ENCODE measurements at regions not wholly inside any gene's neighbourhood (a gene's known extent, or its start where the extent isn't known, plus 50 kb on each side); places are given as distances from the start of the nearest gene placed in this dataset.
A peak's percentile ranks its signal among the peaks of the same experiment; 100 is the strongest.

DNA sequence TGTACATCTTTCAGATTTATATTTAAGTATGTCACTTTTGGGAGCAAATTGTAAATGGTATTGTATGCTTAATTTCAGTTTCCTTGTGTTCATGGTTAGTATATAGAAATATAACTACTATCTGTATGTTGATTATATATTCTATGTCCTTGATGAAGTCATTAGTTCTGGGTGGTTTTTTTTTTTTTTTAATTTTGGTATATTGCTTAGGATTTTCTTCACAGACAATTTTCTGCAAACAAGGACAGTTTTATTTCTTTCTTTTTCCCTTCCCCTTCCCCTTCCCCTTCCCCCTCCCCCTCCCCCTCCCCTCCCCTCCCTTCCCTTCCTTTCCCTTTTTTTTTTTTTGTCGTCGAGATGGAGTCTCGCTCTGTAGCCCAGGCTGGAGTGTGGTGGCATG lies 430.0 kb downstream of the TYW1 start:
- no peak for DNase-seq

GRCh38 chr7:67429735-67430134 lies 433.1 kb downstream of the TYW1 start:
- DNase-seq = no peak

DNA sequence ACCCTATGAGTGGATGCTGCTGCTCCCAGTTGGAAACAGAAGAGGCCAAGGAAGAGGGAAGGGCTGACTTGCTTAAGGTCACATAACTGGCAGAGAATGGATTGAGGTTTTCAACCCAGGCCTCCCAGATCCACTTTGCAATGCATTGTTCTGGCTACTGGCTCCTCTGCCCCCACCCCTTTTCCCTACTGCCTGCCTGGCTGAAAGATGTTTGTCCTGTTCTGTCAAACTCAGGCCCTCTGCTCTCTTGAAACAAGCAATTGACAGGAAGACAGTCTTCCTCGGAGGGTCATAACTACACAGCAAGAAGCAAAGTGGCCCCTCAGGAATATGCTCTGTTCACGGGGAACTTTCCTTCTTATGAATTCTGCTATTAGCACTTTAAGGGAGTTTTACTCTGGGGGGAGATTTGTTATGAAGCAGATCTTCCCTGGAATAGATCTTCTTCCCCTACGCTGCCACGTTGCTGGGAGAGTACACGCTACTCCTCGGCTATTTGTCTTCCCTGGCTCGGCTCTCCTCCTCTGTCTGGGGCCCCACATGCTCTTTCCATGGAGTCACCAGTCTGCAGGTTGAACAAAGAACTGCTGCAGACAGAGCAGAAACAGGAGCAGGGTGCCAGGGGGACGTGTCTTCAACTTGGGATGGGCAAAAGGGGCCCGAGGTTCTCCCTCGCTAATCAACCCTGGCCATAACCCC lies 436.1 kb downstream of the TYW1 start:
- DNase-seq = no peak

DNA sequence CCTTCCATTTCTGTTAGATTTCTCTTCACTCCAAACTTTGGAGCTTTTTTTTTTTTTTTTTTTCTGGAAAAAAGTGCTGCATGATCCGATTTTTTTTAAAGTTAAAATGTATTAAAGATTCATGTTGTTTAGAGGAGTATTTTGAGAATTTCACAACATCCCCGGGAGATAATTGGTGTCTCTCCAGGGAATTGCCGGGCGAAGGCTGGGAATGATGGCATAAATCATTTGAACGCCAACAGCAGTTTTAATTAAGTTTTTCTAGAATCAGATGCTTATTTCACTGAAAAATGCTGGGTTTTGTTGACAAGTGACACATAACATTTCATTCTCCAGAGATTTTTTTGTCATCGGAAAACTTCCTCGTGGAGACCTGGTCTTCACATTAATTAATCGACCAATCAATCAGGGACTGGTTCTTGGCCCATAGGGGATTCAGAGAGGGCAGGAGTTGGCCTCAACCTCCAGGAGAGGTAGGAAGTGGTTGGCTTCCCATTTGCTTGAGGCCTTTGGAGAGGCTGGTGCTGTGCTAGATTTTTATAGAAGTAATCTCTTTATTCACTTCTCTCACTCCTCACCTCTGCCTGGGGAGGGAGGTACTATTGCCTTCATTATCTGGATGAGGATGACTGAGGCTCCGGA lies 439.4 kb downstream of the TYW1 start:
- DNase-seq = no peak

GRCh38 chr7:67438198-67438882 lies 441.7 kb downstream of the TYW1 start:
- DNase-seq = no peak

- no peak for DNase-seq
These were observed 442.4 kb downstream of the TYW1 start for GRCh38 chr7:67438913-67439505.

GRCh38 chr7:67440321-67440720 lies 443.7 kb downstream of the TYW1 start:
- no peak for DNase-seq

DNA sequence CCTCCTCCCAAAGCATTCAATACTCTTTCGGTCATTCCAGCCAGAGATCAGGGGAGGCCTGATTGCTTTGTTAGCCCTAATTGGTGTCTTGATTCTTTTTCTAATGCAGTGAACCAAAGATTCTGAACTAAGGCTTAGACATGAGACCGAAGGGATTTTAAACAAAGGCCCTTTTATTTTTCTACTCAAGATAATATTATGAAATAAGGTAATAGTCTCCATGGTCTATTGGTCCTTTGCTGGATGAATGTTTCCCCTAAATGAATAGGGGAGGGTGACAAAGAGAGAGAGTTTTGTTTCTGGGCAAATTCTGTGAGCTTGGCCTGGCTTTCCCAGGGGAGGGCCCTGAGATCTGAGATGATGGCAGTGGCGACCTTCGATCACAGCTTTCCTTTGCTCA lies 449.1 kb downstream of the TYW1 start:
- no peak for DNase-seq

GRCh38 chr7:67447297-67447696 lies 450.7 kb downstream of the TYW1 start:
- no peak for DNase-seq

DNA sequence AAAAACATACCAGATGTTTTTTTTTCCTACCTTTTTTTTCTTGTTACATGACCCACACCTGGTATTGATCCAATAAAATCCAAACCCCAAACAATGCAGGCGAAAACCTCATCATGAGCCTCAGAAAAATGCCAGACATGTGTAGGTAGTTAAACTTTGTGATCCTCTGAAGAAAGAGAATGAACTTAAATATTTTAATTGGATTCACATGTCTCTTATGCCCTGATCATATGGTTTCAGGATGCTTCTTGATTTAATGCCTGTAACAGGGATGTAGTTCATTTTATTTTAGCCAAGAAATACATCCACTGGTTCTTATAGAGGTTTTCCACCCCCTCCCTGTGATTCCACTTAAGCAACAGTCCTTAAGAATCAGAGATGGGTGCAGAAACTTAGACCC lies 451.6 kb downstream of the TYW1 start:
- DNase-seq = no peak

- DNase-seq = no peak
These were observed 453.5 kb downstream of the TYW1 start for GRCh38 chr7:67450171-67450570.

DNA sequence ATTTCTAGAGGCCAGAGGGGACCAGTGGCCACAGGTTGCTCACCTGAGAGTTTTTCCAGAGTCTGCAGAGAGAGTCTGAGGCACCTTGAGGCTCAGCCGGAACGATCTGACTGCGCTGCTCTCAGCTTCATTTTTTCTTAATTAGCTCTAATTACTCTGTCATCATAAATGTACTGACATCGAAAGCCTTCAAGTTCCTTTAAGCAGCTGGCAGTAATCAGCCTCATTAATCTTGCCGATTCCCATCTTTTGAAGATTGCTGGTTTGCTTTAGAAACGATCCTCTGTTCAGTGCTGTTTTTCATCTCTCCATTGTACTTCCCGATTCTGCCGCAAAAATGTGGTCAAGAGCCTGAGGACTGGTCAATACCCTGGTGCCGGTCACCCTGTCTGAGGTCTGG lies 454.7 kb downstream of the TYW1 start:
- no peak for DNase-seq

DNA sequence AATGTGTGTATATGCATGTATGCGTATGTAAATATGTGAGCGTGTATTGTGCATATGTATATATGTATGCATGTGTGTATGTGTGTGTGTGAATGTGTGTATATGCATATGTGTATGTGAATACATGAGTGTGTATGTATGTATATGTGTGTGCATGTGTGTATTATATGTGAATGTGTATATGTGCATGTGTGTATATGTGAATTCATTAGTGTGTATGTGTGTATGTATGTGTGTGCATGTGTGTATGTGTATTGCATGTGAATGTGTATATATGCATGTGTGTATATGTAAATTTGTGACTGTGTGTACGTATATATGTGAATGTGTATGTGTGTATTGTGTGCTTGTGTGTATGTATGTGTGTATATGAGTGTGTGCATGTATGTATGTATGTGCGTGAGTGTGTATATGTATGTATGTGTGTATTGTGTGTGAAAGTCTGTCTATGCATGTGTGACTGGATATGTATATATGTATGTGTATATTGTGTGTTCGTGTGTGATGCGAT lies 455.9 kb downstream of the TYW1 start:
- DNase-seq = no peak

- peak; percentile 50 for DNase-seq
These were observed 457.1 kb downstream of the TYW1 start for GRCh38 chr7:67453580-67454380.

GRCh38 chr7:67455508-67455907 lies 458.9 kb downstream of the TYW1 start:
- no peak for DNase-seq

- DNase-seq = no peak
These were observed 466.2 kb downstream of the TYW1 start for GRCh38 chr7:67462781-67463191.

GRCh38 chr7:67463316-67463715 lies 466.7 kb downstream of the TYW1 start:
- DNase-seq = no peak

GRCh38 chr7:67463983-67464382 lies 467.4 kb downstream of the TYW1 start:
- DNase-seq = no peak

- no peak for DNase-seq
These were observed 469.5 kb downstream of the TYW1 start for GRCh38 chr7:67466109-67466508.

DNA sequence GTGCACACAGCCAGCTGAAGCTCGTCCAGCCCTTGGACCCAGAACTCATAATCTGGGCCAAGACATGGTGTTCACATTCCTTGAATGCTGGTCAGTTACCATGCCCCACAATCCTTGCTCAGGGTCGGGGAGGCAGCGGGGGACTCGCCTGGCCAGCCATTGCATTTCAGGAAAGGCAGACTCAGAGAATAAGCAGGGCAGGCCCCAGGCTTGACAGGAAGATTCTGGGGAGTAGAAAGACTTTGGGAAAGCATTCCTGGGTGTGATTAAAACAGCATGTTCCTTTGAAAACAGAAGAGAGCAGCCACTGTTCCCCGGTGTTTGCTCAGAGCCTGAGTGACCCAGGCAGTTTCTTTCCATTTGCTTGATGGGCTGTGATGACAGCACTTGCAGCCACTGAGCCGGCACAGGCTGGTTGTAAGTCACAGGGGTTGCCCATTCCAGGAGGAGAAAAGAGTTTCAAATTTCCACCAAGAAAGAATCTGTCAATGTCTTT lies 473.7 kb downstream of the TYW1 start:
- DNase-seq = no peak

GRCh38 chr7:67475293-67475692 lies 478.7 kb downstream of the TYW1 start:
- DNase-seq = no peak

DNA sequence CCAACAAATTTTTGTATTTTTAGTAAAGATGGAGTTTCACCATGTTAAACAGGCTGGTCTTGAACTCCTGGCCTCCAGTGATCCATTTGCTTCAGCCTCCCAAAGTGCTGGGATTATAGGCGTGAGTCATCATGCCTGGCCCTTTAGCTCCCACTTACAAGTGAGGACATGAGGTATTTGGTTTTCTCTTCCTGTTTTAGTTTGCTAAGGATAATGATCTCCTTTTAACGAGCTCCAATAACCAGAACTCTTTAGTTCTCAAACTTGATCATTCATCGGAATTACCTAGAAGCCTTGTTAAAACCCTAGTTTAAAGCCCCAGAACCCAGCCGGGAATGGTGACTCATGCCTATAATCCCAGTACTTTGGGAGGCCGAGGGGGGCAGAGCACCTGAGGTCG lies 481.4 kb downstream of the TYW1 start:
- no peak for DNase-seq

Data from GF-D8 (cell line).